GM19099 (cell line): ENCODE measurements at regions not wholly inside any gene's neighbourhood (a gene's known extent, or its start where the extent isn't known, plus 50 kb on each side); places are given as distances from the start of the nearest gene placed in this dataset.

Experiments used
- POLR2A ChIP-seq: IDR thresholded peaks from 3 replicates; pipeline ENCODE4 v1.6.1; 2011; ENCODE audit warnings: low read depth; ENCODE audit not compliant: insufficient read length; ENCODE audit errors: extremely low read depth

GRCh38 chr22:22297794-22298653 is 53.4 kb downstream of the VPREB1 start:
- peak; percentile 47 for TF ChIP-seq POLR2A

- no peak for TF ChIP-seq POLR2A
Measured at GRCh38 chr22:22316589-22316988, 72.0 kb downstream of the VPREB1 start.

- TF ChIP-seq POLR2A: no peak
Measured at GRCh38 chr22:22318723-22319465, 74.3 kb downstream of the VPREB1 start.

GRCh38 chr22:22322792-22323191 is 78.2 kb downstream of the VPREB1 start:
- TF ChIP-seq POLR2A: no peak

- no peak for TF ChIP-seq POLR2A
Measured at GRCh38 chr22:22327723-22328122, 83.1 kb downstream of the VPREB1 start.

GRCh38 chr22:22329792-22330191 is 85.2 kb downstream of the VPREB1 start:
- no peak for TF ChIP-seq POLR2A

- no peak for TF ChIP-seq POLR2A
Measured at GRCh38 chr22:22341736-22342135, 97.2 kb downstream of the VPREB1 start.

GRCh38 chr22:22342697-22343580 is 98.4 kb downstream of the VPREB1 start:
- peak; percentile 28 for TF ChIP-seq POLR2A

- TF ChIP-seq POLR2A: no peak
Measured at GRCh38 chr22:22343581-22344296, 99.2 kb downstream of the VPREB1 start.

GRCh38 chr22:22344430-22344829 is 99.8 kb downstream of the VPREB1 start:
- no peak for TF ChIP-seq POLR2A

- TF ChIP-seq POLR2A: no peak
Measured at GRCh38 chr22:22345781-22346180, 101.2 kb downstream of the VPREB1 start.

GRCh38 chr22:22346401-22347107 is 102.0 kb downstream of the VPREB1 start:
- no peak for TF ChIP-seq POLR2A

- no peak for TF ChIP-seq POLR2A
Measured at GRCh38 chr22:22348127-22348814, 103.7 kb downstream of the VPREB1 start.
